GM18498 (cell line): ENCODE measurements at regions not wholly inside any gene's neighbourhood (a gene's known extent, or its start where the extent isn't known, plus 50 kb on each side); places are given as distances from the start of the nearest gene placed in this dataset.

Source experiments
- ATAC-seq: cut with Tn5 transposase; IDR thresholded peaks from one replicate; pipeline ENCODE4 v1.9.1; 2021; ENCODE audit warnings: mild to moderate bottlenecking, moderate library complexity; ENCODE audit not compliant: unreplicated experiment

DNA sequence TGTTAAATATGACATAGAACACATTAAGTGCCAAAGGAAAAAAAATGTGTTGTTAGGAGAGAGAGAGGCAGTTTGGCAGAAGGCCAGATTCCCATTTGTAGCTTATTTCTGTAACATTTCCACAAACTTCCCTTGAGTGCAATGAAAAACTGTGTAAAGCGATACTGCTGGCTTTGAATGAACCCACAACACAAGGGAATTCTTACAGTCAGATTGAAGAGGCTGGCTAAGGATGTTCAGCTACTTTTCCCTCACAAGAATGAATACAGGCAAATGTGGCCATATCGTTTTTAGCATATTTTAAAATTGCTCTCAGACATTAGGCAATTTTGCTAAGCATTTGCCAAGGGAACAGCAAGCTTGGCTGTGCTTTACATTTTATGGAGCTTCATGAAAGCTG, 614.1 kb upstream of the FZD8 start:
- ATAC-seq = no peak

DNA sequence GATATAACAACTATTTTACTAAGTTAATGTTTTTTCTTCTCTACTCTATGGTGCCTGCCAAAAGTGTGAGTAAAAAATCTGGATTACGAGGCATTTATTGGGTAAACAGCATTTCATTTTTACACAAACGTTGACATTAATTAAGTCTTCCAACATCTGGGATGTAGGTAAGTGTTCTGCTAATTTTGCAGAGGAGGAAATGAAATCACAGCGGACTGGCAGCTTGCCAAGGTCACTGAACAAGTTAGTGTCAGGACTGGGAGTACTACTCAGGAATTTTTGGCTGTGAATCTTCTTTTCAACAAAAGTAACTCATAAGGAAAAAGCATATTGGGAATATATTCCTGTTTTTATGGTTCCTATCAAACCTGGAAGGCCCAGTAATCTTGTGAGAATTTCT, 612.1 kb upstream of the FZD8 start:
- no peak for ATAC-seq

DNA sequence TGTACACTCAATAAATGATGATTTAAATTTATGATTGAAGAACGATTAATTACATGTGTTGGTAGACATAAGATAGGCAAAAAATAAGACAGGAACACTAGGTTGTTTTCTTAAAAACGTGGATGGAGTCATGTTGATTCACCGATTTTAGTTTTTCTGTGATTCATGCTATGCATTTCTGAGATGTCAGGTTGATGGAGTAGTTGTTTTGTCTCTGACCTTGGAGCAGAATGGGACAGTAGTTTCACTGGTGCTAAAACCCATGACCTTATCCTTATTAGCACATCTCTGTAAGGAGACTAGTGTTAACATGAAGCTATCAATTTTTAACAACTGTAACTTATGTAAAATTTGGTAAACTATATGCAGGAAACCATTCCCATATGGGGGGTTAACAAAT, 611.6 kb upstream of the FZD8 start:
- ATAC-seq = no peak

DNA sequence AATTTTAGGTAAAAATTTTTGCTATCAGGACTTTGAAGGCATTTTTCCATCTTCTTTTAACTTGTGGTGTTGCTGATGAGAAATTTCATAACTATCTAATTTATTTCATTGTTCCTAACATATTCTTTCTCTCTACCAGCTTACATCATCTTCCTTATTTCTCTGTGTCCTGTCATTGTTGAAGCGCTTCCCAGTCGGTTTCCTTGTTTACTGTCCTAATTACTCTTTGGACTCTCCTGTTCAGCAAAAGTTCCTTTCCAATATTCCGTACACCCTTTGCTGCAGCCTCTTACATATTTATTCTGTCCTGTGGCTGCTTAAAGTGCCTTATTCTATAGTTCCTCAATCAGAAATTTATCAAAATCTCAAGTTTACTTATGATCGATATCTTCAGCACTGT, 609.0 kb upstream of the FZD8 start:
- no peak for ATAC-seq

DNA sequence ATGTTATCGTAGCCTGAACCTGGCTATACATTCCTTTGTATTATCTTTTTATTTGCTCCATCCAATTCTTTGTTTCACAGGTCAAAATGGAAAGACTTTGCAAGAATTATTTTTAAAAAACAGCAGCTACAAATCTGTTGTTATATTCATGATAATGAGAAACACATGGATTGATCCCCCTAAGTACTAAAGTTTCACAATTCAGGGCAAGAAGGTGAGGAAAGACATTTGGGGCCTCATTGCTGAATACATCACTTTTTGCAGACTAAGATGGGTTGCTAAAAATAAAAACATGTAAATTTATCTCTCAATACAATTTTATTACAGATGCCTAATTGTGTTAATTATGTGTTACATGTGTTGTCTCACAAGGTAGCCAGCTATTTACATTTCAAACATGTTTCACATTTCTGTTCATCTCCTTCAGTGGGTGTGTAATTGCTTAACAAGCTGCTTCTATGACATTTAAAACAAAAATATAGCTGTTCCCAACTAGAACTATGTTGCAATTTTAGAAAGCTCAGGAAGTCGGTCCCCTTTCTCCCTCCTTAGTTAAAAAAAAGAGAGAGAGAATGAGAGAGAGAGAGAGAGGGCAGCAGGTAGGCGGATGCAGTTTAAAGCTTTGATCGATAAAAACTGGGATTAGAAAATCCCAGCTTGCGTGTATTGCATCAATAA, 606.3 kb upstream of the FZD8 start:
- no peak for ATAC-seq

DNA sequence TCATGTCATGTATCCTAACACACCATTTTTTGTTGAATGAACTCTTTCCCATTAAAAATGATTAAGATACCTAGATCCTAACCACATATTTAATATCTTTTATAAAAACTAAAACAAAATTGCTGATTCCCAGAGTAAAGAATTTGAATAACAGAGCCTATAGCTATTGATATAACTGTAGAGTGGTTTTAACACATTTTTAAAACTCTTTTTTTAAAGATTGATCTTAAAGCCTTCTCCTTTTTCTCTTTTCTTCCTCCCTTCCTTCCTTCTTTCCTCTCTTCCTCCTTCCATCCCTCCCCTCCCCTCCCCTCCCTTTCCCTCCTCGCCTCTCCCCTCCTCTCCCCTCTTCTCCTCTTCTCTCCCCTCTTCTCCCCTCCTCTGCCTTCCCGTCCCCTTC, 605.4 kb upstream of the FZD8 start:
- no peak for ATAC-seq

DNA sequence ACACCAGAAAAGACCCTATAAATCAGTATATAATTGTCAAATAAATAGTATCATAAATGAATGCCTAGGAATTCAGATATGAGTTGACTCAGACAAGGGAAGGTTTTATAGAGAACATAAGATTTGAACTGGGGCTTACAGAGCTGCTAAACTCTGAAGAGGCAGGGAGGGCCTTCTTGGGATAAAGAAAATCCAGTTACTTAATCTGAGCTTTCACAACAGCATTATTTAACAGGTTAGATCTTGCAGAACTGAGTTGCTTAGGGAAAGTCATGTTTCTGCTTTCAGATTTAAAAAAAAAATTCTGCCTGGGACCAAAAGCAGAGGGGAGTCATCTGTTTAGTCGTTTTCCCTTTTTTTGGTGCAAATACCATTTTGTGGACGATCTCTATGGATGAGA, 594.8 kb upstream of the FZD8 start:
- ATAC-seq = no peak

DNA sequence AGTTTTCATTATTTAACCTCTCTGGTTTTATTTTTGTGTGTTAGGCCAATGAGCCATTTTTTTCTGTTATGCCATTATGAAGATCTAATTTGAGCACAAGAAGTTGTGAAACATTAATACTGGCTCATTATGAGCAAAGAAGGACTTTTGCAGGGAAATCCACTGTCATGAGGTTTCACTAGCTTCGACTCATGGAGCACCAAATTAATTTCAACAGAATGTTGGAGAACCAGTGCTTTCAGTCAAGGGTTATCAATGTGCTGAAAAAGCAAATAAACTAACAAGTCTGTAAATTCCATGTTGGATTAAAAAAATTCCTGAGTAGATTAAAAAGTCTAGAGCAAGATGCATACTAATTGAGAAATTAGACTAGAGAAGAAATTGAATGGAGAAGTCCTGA, 594.2 kb upstream of the FZD8 start:
- no peak for ATAC-seq

DNA sequence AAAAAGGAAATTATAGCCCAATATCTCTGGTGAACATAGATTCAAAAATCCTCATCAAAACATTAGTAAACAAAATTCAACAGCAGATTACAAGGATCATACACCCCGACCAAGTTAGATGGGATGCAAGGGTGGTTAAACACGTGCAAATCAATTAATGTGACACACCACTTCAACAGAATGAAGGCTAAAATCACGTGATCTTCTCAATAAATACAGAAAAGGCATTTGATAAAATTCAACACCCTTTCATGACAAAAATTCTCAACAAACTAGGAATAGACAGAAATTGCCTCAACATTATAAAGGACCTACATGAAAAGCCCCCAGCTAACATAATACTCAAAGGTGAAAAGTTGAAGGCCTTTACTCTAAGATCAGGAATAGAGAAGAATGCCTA, 590.8 kb upstream of the FZD8 start:
- no peak for ATAC-seq

DNA sequence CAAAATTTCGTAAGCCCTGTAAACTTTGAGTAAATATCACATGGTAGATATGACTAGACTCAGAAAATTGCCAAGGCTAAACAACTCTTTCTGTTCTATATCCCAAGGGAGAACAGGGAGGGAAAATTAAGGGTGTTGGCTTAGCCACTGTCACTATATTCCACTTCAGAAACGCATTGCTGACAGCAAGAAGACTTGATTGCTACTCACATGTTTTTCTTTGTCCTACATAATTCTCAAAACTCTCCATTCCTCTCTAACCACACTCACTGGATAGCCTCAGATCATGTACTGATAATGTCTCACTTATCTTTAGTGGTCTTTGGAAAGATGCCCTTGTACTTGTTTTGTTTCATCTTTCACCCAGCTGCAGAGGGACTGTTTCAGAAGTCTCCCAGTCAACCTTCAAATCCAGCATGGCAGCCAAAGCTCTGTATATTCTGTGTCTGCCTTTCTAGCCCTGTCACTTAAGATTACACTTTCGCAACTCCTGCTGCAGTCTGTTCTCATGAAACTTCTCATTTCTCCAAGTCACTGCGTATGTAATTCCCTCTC, 582.4 kb upstream of the FZD8 start:
- no peak for ATAC-seq

DNA sequence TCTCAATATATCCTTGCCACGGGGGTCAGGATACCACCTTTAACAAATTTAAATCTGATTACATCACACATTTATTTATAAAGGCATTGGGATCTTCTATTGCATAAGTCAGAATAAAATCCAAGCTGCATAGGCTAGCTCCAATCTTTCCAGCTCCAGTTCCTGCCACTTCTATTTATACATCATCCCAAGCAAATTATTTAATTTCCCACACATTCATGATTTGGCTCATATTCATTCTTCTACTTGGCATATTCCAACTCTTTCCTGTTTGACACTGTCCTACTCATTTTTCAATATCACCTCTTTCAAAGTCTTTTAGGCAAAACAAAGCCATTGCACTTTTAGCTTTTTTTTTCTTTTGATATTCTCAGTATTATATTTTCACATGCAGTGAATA, 579.0 kb upstream of the FZD8 start:
- no peak for ATAC-seq

DNA sequence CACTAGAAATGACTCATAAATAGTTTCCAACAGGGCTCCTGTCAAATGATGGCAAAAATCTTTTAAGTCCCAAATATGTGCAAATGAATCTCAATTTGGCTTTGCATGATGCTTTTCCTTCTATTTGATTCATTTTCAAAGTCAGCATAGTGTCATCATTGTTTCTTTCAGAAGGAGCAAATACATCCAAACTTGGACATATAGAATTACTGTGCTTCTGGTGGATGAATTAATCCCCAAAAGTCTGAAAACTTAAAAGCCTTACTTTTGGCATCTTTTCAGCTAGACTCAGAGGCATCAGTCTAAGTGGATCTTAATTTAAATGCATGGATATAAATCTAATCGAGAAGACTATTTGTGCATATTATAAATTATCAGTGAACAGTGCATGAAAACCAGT, 578.1 kb upstream of the FZD8 start:
- ATAC-seq = no peak

DNA sequence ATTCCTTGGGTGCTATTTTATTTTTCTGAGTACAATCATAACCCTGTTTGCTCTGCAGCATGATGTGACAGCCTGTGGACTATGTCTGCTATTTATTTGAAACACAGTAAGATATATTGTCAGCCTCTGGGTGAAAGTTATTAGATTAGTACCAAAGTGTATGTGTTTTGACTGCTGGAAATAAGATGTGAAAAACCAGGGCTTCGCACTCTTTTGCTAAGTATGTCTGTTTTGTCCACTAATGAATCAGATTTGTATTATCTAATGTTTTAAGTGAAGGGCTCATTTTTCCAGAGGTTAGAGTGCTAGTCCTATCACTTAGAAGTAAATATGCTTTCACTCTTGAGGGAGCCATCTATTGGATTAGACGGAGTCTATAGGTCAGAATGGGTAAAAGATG, 569.8 kb upstream of the FZD8 start:
- no peak for ATAC-seq

DNA sequence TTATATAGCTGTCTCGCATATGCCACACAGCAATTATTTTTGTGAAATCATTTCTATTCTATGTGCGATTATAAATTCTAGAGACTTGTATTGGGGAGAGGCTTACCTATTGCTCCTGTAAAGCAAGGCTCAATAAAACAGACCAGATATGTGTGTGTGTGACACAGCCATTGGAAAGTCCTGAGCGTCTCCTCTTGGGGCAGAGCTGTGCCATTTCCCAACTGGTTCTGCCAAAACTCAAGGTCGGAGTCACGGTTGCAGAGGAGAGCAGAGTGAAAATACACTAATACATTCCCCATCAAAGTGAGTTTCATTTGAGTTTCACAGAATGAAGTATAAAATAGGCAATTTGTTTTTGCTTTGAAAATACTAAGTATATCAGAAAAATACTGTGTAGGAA, 567.4 kb upstream of the FZD8 start:
- ATAC-seq = no peak

DNA sequence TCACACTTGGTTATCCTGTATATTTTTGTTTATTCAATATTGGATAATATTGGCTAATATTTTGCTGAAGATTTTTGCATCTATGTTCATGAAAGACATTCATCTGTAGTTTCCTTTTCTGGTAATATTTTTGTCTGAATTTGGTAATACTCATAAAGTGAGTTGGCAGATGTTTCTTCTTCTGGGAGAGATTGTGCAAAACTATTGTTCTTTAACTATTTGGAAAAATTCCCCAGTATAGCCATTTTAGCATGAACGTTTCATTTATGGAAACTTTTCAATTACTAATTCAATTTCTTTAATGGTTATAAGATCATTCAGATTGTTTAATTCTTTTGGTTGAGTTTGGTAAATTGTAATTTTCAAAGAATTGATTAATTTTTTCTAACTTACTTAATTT, 560.8 kb upstream of the FZD8 start:
- no peak for ATAC-seq

DNA sequence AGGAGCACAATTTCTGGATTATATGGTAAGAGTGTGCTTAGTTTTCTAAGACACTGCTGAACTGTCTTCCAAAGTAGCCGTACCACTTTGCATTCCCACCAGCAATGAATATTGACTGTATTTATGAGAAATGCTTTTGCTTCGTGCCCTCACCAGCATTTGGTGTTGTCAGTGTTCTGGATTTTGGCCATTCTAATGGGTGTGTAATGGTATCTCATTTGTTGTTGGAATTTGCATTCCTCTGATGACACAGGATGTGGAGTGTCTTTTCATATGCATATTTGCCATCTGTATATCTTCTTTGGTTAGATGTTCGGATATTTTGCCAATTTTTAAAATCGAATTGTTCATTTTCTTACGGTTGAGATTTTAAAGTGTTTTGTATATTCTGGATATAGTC, 558.5 kb upstream of the FZD8 start:
- ATAC-seq = no peak

DNA sequence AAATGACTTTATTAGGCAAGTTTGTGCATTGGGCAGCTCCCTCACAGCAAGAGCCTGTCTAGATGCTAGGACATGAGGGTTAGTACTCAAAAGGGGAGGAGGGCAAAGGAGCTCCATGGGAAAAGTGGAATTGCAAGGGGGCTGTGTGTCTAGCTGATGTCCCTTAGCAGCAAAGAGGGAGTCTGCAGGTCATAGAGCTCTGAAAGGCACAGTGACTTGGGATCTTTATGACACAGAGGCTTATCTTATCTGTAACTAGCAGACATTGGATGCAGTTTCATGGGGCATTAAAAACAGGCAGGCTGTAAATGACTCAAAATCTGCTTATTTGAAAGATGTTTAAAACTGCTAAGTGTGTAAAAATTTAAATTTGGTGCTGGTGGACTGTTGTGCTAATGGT, 556.2 kb upstream of the FZD8 start:
- ATAC-seq = no peak

DNA sequence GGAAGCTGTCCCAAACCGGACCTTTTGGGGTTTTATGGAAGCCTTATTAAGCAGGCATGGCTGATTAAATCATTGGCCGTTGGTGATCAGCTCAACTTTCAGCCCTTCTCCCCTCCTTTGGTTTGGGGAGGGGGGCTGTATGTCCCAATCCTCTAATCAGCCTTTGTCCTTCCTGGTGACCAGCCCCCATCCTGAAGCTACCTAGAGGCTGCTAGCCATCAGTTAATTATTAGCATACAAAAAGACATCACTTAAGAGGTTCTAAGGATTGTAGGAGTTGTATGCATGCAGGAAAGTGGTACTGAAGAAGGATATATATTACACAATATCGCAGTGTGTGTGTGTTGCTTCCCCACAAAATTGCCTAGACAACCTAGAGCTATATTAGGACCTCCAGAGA, 553.3 kb upstream of the FZD8 start:
- no peak for ATAC-seq

DNA sequence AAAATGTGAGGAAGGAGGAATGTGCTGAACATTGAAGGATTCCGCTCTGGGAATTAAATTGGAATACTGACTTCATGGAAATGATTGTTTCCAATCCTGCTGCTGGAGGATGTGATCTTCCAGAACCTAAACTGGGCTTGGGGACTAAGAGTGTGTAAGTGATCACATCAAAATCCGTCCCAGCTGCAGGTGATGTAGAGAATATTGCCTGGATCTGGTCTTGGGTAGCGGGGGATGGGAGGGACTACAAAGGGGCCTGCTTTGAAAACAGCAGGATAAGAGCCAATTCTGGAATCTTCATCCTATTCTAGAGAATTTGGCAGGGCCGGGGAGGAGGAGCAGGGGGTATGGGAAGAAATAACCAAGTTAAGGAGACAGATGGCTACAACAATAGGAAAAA, 552.2 kb upstream of the FZD8 start:
- no peak for ATAC-seq

DNA sequence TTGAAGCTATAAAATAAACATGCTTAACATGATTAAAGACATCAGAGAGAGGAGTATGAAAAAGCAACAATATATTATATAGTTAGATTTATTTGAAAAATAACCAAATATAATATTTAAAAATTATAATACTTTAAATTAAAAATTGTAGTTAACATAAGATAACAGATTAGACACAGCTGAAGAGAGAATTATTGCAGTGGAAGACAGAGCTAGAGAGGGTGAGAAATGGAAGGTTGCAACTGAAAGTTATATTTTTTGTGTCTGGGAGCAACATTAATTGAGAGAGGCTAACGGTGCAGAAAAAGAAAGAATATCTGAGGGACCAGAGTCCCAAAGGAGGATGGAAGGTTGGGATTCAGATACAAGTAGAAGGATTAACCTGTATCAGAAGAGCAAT, 548.9 kb upstream of the FZD8 start:
- ATAC-seq = no peak

DNA sequence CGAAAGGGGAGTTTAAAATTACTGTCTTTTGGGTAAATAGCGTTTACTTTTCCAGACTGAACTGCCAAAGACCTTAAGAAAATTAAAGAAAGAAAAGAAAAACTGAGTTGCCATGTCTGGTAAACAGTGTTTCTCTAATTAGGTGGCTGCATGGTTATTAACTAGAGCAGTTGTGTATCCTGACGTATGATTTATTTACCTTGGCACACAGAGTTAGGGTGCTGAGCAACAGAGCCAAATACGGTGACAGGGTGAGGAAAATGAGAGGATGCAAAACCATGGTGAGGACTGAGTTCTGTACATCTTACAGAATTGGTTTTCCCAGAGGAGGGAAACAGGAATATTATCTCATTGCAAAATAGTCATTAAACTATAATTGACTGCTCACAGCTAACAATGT, 546.4 kb upstream of the FZD8 start:
- no peak for ATAC-seq

DNA sequence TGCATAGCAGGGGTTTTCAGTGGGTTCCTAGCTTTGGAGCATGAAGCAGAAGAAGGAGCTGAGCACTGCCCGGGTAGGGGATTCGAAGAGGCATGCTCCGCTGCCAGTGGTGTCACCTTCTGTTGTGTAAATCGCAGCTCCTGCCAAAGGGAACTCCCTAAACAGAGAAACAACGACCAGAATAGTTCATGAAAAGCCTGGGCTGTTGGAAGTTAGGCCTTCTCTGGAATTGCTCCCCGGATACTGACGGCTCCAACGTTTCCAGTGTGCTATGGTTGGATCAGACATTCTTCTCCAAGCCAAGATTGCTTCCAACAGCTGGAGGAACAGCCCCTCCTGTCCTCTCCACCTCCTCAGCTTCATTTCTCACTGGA, 546.0 kb upstream of the FZD8 start:
- ATAC-seq = no peak

DNA sequence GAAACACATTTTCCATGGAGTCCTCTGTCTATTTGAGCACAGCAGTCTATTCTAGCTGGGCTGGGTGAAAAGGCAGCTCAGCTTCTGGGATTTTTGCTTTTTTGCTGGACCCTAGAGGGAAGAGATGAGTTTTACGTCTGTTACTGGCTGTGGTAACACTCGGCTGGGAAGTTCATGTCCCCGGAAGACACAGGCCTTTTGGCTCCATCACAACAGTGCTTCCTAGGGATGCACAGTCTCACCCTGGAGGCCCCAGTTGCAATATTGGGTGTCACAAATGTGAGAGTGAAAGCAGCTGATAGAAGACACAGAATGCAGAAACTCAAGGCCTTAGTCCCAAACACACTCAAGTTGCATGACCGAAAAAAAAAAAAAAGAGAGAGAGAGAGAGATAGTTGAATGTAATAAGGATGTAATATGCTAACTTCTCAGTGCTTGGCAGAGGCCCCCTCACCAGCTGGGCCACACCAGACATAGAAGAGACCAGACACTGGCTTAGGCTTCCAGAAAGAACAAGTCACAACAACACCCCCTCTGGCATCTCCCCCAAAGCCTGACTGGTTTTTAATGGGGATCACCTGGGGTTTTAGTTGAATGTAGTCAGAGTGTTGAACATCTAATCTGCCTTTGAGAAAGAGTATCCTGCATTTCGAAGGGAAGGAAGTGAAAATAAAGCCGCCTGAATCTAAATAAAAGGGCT, 545.4 kb upstream of the FZD8 start:
- no peak for ATAC-seq
